T-helper 1 cell (primary cell): ENCODE measurements at regions not wholly inside any gene's neighbourhood (a gene's known extent, or its start where the extent isn't known, plus 50 kb on each side); places are given as distances from the start of the nearest gene placed in this dataset.
"Not testable (repeated sequence)": the region's sequence is repeated elsewhere in the genome, so short reads cannot be mapped to it uniquely, and the experiment has no call there.

ENCODE experiments used
- DNase-seq, 5 donors: peaks; one replicate each; pipeline ENCODE4 v3.0.0-alpha.2; 2012 to 2020

DNA sequence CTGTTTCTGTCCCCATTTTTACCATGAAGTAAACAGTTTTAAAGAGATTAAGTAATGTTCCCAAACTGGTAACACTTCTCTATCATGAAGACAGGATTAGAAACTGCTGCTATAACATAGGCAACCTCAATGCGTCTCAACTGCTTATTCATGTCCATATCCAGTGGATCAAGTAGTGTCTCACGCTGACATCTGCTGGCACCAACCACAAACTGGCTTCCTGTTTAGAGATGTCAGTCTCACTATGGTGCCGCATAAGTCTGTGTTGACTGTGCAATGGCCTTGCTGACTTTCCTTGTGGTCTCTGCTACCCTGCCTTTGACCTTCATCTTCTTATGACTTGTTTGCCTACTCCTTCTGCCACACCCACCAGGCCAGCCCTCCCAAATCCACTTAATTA is 369.6 kb upstream of the DPP6 start:
- DNase-seq: no peak

- no peak for DNase-seq
Measured at GRCh38 chr7:153696242-153696641, 356.0 kb upstream of the DPP6 start.

GRCh38 chr7:153698046-153698445 is 354.2 kb upstream of the DPP6 start:
- DNase-seq: no peak

DNA sequence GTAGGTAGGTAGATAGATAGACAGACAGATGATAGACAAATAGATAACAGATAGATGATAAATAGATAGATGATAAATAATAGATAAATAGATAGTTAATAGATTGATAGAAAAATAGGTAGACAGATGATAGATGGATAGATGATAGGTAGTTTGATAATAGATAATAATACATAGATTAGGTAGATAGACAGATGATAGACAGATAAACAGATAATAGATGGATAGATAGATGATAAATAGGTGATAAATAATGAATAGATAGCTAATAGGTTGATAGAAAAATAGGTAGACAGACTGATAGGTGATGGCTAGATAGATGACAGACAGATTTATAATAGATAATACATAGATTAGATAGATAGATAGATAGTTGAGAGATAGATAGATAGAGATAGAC is 350.5 kb upstream of the DPP6 start:
- no peak for DNase-seq

DNA sequence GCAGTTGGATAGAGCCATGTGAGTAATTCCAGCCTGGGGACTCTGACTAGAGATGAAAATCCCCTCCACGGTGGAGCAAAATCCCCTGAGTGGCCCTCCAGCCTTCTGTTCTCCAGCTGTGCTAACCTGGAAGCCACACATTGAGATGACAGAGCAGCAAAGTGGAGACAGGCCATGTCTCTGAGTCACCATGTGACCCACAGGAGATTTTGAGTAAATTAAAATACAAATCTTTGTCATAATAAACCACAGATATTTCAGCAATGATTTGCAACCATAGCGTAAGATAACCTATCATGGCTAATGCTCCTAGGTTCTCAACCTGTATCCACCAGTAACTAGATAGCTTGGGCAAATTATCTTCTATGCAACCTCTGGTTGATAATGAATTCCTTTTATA is 328.3 kb upstream of the DPP6 start:
- DNase-seq: not testable (repeated sequence)

DNA sequence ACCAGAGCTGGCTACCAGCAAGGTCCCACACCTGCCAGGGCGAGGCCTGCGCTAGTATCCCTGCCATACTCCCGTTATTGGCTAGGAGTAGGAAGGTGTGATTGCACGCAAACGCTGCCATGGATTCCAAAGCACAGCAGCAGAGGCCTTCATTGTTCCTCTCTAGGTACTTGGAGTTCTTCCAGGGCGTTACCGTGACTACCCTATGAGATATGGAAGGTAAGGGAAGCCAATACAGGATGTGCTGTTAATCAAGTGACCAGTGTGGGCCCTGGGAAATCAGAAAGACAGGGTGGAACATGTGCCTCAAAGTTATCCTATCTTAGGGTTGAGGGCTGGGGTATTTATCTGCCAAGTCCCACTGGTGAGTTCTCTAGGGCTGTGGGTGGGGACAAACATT is 320.7 kb upstream of the DPP6 start:
- DNase-seq: not testable (repeated sequence)

- not testable (repeated sequence) for DNase-seq
Measured at GRCh38 chr7:153743434-153743833, 308.8 kb upstream of the DPP6 start.

DNA sequence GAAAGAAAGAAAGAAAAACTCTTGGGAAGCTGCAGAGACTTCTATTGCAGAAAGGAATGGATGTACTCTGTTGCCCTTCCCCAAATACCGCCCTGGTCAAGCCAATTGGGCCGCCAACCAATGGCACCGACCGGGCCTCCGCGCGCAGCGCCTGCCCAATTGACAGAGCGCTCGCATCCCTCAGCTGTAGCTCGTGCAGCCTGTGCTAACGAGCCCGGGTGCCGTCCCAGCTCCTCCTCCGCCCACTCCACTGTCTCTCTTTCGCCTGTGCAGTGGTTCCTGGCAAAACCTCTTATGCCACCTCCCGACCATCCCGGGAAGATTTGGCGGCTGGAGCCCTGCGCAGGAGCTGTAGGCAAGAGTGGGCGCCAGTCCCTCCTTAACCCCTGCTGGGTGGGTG is 304.2 kb upstream of the DPP6 start:
- DNase-seq: not testable (repeated sequence)

DNA sequence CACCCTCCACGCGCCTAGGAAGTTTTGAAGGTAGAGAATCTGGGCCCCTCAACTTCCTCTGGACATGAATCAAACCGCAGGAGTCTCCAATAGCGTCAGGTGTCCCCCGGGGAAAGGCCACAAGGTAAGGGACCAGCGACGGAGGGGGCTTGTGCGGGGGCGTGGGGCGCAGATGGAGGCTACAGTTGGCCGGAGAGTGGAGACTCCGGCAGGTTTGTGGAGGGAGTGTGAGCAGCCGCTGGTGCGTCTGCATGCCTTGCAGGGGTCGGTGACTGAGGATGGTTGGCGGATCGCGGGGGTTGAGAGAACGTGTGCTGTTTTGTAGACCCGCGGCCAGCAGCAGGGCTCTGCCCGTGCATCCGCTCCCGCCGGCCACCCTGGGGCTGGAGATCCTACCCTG is 303.3 kb upstream of the DPP6 start:
- not testable (repeated sequence) for DNase-seq

- not testable (repeated sequence) for DNase-seq
Measured at GRCh38 chr7:153765869-153766268, 286.3 kb upstream of the DPP6 start.

GRCh38 chr7:153766926-153767325 is 285.3 kb upstream of the DPP6 start:
- DNase-seq: not testable (repeated sequence)

DNA sequence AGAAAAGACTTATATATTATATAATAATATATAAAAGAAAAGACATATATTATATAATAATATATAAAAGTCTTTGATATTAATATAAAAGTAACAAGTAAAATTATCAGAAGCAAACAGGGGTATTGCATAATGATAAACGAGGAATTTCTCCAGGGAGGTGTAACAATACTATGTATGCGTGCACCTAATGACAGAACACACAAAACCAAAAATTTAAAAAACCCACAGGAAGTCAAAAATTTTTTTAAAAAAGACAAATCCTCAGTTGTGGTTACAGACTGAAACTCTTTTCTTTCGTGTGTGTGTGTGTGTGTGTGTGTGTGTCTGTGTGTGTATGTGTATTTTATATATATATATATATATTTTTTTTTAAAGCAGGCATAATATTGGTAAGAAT is 279.2 kb upstream of the DPP6 start:
- DNase-seq: no peak

GRCh38 chr7:153776940-153777339 is 275.3 kb upstream of the DPP6 start:
- not testable (repeated sequence) for DNase-seq

GRCh38 chr7:153797363-153797762 is 254.8 kb upstream of the DPP6 start:
- not testable (repeated sequence) for DNase-seq

DNA sequence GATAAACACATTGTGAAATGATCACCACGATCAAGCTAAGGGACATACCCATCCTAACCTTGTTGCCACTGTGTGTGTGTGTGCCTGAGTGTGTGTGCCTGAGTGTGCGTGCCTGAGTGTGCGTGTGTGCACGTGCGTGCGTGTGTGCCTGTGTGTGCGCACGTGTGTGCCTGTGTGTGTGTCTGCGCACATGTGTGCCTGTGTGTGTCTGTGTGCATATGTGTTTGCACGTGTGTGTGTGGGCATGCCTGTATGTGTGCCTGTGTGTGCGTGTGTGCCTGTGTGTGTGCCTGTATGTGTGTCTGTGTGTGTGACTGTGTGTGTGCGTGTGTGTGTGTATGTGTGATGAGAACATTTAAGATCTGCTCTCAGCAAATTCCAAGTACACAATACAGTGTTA is 244.1 kb upstream of the DPP6 start:
- no peak for DNase-seq

GRCh38 chr7:153829525-153829924 is 222.7 kb upstream of the DPP6 start:
- no peak for DNase-seq

DNA sequence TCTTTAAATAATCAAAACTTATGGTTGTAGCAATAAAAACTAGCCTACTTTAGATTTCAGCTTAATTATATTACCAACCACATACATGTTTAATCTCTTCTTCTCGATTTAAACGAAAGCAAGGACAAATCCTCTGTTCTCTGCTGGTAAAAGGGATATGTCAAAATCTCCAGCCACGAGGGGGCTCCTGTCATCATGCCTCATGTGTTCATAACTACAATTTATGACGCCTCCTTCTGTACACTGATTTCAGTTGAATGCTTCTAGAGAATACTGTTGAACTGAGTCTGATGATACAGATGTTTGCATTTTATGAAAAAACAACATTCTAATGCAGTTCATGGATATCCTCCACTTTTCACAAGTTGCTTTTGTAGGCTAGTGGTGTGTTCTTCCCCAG is 220.0 kb upstream of the DPP6 start:
- no peak for DNase-seq

GRCh38 chr7:153835103-153835502 is 217.1 kb upstream of the DPP6 start:
- DNase-seq: no peak

- DNase-seq: no peak
Measured at GRCh38 chr7:153835712-153836265, 216.4 kb upstream of the DPP6 start.

- DNase-seq: no peak
Measured at GRCh38 chr7:153838591-153838990, 213.6 kb upstream of the DPP6 start.

GRCh38 chr7:153840861-153841260 is 211.3 kb upstream of the DPP6 start:
- no peak for DNase-seq

GRCh38 chr7:153847828-153848227 is 204.4 kb upstream of the DPP6 start:
- no peak for DNase-seq

- DNase-seq: no peak
Measured at GRCh38 chr7:153852261-153852660, 199.9 kb upstream of the DPP6 start.

DNA sequence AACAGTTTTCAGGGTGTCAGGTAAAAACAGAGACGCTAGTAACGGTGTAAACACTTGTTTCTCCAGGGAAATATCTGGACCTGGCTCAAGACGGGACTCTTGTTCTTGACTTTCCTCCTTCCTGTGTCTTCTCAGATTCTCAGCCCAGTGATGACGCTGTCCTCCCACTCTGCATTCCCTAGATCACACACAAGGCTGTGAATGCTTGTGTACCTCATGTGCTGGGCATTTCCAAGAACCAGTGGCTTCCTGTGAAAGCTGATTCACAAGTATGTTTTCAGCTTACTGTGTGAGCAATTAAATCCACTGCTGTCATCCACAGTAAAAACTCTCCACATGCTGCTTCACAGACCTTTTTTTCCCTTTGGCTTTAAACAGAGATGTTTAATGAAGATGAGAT is 193.8 kb upstream of the DPP6 start:
- DNase-seq: no peak

DNA sequence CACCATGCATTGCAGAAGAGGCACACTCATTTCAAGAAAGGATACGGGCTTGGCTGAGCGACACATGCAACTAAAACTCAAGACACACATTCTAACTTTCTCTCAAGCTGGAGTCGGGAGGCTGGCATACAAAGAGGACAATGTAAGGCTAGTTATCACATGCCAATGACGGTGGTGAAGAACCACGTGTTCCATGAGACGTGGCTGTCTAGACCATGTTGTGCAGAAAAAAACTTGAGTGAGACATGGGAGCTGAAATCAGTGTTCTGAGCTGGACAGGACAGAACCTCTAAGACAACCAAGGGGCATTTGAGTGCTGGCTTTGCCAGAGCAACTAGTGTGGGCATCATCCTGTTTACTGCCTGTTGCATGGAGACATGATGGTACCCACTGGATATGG is 193.0 kb upstream of the DPP6 start:
- DNase-seq: no peak
